ENCODE measurements at regions not wholly inside any gene's neighbourhood (a gene's known extent, or its start where the extent isn't known, plus 50 kb on each side); places are given as distances from the start of the nearest gene placed in this dataset.
A peak's percentile ranks its signal among the peaks of the same experiment; 100 is the strongest.
"Not testable (repeated sequence)": the region's sequence is repeated elsewhere in the genome, so short reads cannot be mapped to it uniquely, and the experiment has no call there.

GRCh38 chr10:78229950-78230675 lies 196.4 kb downstream of the RPS24 start:
- H3K27me3 Mint-ChIP-seq (ENCODE audit: low read depth) = peaks cover 11% of the 10 kb centered on the region
- no peak overlapping the region for H3K27ac Mint-ChIP-seq (ENCODE audit: unreplicated experiment)
- H3K4me3 Mint-ChIP-seq (ENCODE audit: unreplicated experiment) = no peak overlapping the region
- peaks cover 10% of the 10 kb centered on the region for H3K36me3 Mint-ChIP-seq (ENCODE audit: low read depth)
- no peak for DNase-seq (ENCODE audit: low spot score)
- TF ChIP-seq CTCF (IDR thresholded peaks at IDR 0.05) = no peak
- H3K9me3 Mint-ChIP-seq (ENCODE audit: low read depth) = peaks cover 7% of the 10 kb centered on the region
- H3K4me1 Mint-ChIP-seq (ENCODE audit: low read depth) = no peaks in the 10 kb centered on the region

- TF ChIP-seq CTCF (IDR thresholded peaks at IDR 0.05) = no peak
- no peak overlapping the region for H3K4me3 Mint-ChIP-seq (ENCODE audit: unreplicated experiment)
- DNase-seq (ENCODE audit: low spot score) = no peak
- peaks cover 7% of the 10 kb centered on the region for H3K9me3 Mint-ChIP-seq (ENCODE audit: low read depth)
- H3K4me1 Mint-ChIP-seq (ENCODE audit: low read depth) = no peaks in the 10 kb centered on the region
- H3K27ac Mint-ChIP-seq (ENCODE audit: unreplicated experiment) = no peak overlapping the region
- H3K27me3 Mint-ChIP-seq (ENCODE audit: low read depth) = peaks cover 11% of the 10 kb centered on the region
- H3K36me3 Mint-ChIP-seq (ENCODE audit: low read depth) = peaks cover 10% of the 10 kb centered on the region
These were observed 197.7 kb downstream of the RPS24 start for GRCh38 chr10:78231327-78231726.

- peaks cover 7% of the 10 kb centered on the region for H3K9me3 Mint-ChIP-seq (ENCODE audit: low read depth)
- no peak overlapping the region for H3K4me3 Mint-ChIP-seq (ENCODE audit: unreplicated experiment)
- TF ChIP-seq CTCF (IDR thresholded peaks at IDR 0.05) = peak; percentile 72
- peaks cover 9% of the 10 kb centered on the region for H3K27me3 Mint-ChIP-seq (ENCODE audit: low read depth)
- no peaks in the 10 kb centered on the region for H3K4me1 Mint-ChIP-seq (ENCODE audit: low read depth)
- peaks cover 10% of the 10 kb centered on the region for H3K36me3 Mint-ChIP-seq (ENCODE audit: low read depth)
- H3K27ac Mint-ChIP-seq (ENCODE audit: unreplicated experiment) = no peak overlapping the region
- DNase-seq (ENCODE audit: low spot score) = no peak
These were observed 198.3 kb downstream of the RPS24 start for GRCh38 chr10:78231939-78232338.

- Mint-ChIP-seq H3K36me3 (ENCODE audit: low read depth) (peaks cover 10% of the 10 kb centered on the region), H3K27me3 (ENCODE audit: low read depth) (peaks cover 4% of the 10 kb centered on the region), H3K9me3 (ENCODE audit: low read depth) (peaks cover 7% of the 10 kb centered on the region), H3K27ac (ENCODE audit: unreplicated experiment) (no peak overlapping the region), H3K4me3 (ENCODE audit: unreplicated experiment) (no peak overlapping the region), H3K4me1 (ENCODE audit: low read depth) (no peaks in the 10 kb centered on the region)
- TF ChIP-seq CTCF (IDR thresholded peaks at IDR 0.05) = no peak
- DNase-seq (ENCODE audit: low spot score) = no peak
These were observed 202.9 kb downstream of the RPS24 start for GRCh38 chr10:78236416-78237015.

GRCh38 chr10:78237951-78238350 lies 204.3 kb downstream of the RPS24 start:
- H3K4me1 Mint-ChIP-seq (ENCODE audit: low read depth); H3K4me3 Mint-ChIP-seq (ENCODE audit: unreplicated experiment); H3K27me3 Mint-ChIP-seq (ENCODE audit: low read depth); DNase-seq (ENCODE audit: low spot score); H3K27ac Mint-ChIP-seq (ENCODE audit: unreplicated experiment): not testable (repeated sequence)
- peaks cover 10% of the 10 kb centered on the region for H3K9me3 Mint-ChIP-seq (ENCODE audit: low read depth)
- H3K36me3 Mint-ChIP-seq (ENCODE audit: low read depth) = peaks cover 13% of the 10 kb centered on the region

- DNase-seq (ENCODE audit: low spot score) = no peak
- Mint-ChIP-seq H3K27me3 (ENCODE audit: low read depth) (no peaks in the 10 kb centered on the region), H3K27ac (ENCODE audit: unreplicated experiment) (no peak overlapping the region), H3K4me3 (ENCODE audit: unreplicated experiment) (no peak overlapping the region), H3K4me1 (ENCODE audit: low read depth) (no peaks in the 10 kb centered on the region), H3K9me3 (ENCODE audit: low read depth) (no peaks in the 10 kb centered on the region), H3K36me3 (ENCODE audit: low read depth) (peaks cover 1% of the 10 kb centered on the region)
- TF ChIP-seq CTCF (IDR thresholded peaks at IDR 0.05) = no peak
These were observed 213.6 kb downstream of the RPS24 start for GRCh38 chr10:78247266-78247665.
